ENCODE measurements at regions not wholly inside any gene's neighbourhood (a gene's known extent, or its start where the extent isn't known, plus 50 kb on each side); places are given as distances from the start of the nearest gene placed in this dataset.
A peak's percentile ranks its signal among the peaks of the same experiment; 100 is the strongest.
"Not testable (repeated sequence)": the region's sequence is repeated elsewhere in the genome, so short reads cannot be mapped to it uniquely, and the experiment has no call there.

GRCh38 chr20:53833333-53834061 is 236.9 kb downstream of the BCAS1 start:
- no peak for DNase-seq

- no peak for DNase-seq
These were observed 237.9 kb downstream of the BCAS1 start for GRCh38 chr20:53832499-53832898.

GRCh38 chr20:53831812-53832211 is 238.2 kb upstream of the ZNF217 start:
- no peak for DNase-seq

- no peak for DNase-seq
These were observed 237.6 kb upstream of the ZNF217 start for GRCh38 chr20:53831228-53831627.

GRCh38 chr20:53829724-53830521 is 236.3 kb upstream of the ZNF217 start:
- DNase-seq: peak; percentile 69

- peak; percentile 96 for DNase-seq
These were observed 235.7 kb upstream of the ZNF217 start for GRCh38 chr20:53829255-53829723.

GRCh38 chr20:53828682-53829254 is 235.1 kb upstream of the ZNF217 start:
- DNase-seq: peak; percentile 92

GRCh38 chr20:53828088-53828681 is 234.5 kb upstream of the ZNF217 start:
- DNase-seq: peak; percentile 94

- DNase-seq: no peak
These were observed 233.9 kb upstream of the ZNF217 start for GRCh38 chr20:53827292-53828087.

GRCh38 chr20:53826597-53827291 is 233.1 kb upstream of the ZNF217 start:
- no peak for DNase-seq

- DNase-seq: no peak
These were observed 232.5 kb upstream of the ZNF217 start for GRCh38 chr20:53826090-53826489.

- no peak for DNase-seq
These were observed 231.6 kb upstream of the ZNF217 start for GRCh38 chr20:53825282-53825681.

GRCh38 chr20:53824779-53825178 is 231.1 kb upstream of the ZNF217 start:
- DNase-seq: no peak

GRCh38 chr20:53823121-53823764 is 229.6 kb upstream of the ZNF217 start:
- no peak for DNase-seq

- no peak for DNase-seq
These were observed 228.9 kb upstream of the ZNF217 start for GRCh38 chr20:53822534-53822933.

- DNase-seq: no peak
These were observed 226.4 kb upstream of the ZNF217 start for GRCh38 chr20:53819973-53820451.

GRCh38 chr20:53818457-53819177 is 225.0 kb upstream of the ZNF217 start:
- no peak for DNase-seq

GRCh38 chr20:53817513-53817912 is 223.9 kb upstream of the ZNF217 start:
- not testable (repeated sequence) for DNase-seq

- DNase-seq: no peak
These were observed 223.3 kb upstream of the ZNF217 start for GRCh38 chr20:53816872-53817398.

GRCh38 chr20:53815509-53815908 is 221.9 kb upstream of the ZNF217 start:
- DNase-seq: peak; percentile 40
